HepG2 (cell line): ENCODE measurements at regions not wholly inside any gene's neighbourhood (a gene's known extent, or its start where the extent isn't known, plus 50 kb on each side); places are given as distances from the start of the nearest gene placed in this dataset.

Experiments used
- ATAC-seq: fragments of 200-7000 bp; cut with Tn5 transposase; 3 replicates; pipeline ENCODE4 v1.9.1; 2020; ENCODE audit warnings: mild to moderate bottlenecking, moderate library complexity
- BruUV-seq: library from RNA; stranded (reverse); fragments of 400-500 nt; replicated peaks from 2 replicates; lab custom pipeline; 2021; lab: Mats Ljungman, UMichigan
- CTCF ChIA-PET: fragments of 300-600 bp; formaldehyde crosslinking; extraction: SDS; loops from one replicate; lab custom pipeline; 2021; ENCODE audit warnings: low total read pairs, inconsistent platforms, low intra/inter-chr PET ratio; lab: Yijun Ruan, JAX
- POLR2A ChIA-PET: fragments of 350-600 bp; sonication (Branson Sonifier 250); formaldehyde crosslinking; loops from one replicate; lab custom pipeline; 2020; ENCODE audit warnings: antibody characterized with exemption, inconsistent platforms; lab: Yijun Ruan, JAX
- DNase-seq: peaks from one replicate; pipeline ENCODE4 v3.0.0-alpha.2; 2015; ENCODE audit warnings: low spot score
- FAIRE-seq: peaks from 3 replicates; lab custom pipeline; 2011; peaks lifted over from hg19 to GRCh38; lab: Jason Lieb, UNC
- H2AFZ ChIP-seq: one replicate; pipeline ENCODE4 v1.6.1; 2011; ENCODE audit warnings: low read length, inconsistent platforms
- H3K27ac ChIP-seq: fragments of 300-600 bp; 3 replicates; pipeline ENCODE4 v1.8.0; 2011; ENCODE audit warnings: mixed run types, mild to moderate bottlenecking, mixed read lengths, low read length, inconsistent platforms; ENCODE audit not compliant: insufficient read depth; ENCODE audit errors: extremely low read length
- H3K27me3 ChIP-seq, 2 experiments: fragments of 200-600 bp in 1 of 2; 2 replicates in 1 of 2; 3 replicates in 1 of 2; pipeline versions ENCODE4 v1.6.0 to v1.8.0; 2011; ENCODE audit warnings: low read length in 2 of 2, mild to moderate bottlenecking in 2 of 2, moderate library complexity in 2 of 2, inconsistent platforms in 1 of 2; ENCODE audit not compliant: insufficient read depth in 2 of 2, control insufficient read depth in 1 of 2
- H3K36me3 ChIP-seq, 2 experiments: fragments of 200-600 bp in 1 of 2; replicated peaks in 1 of 2; 2 replicates in 1 of 2; 3 replicates in 1 of 2; pipeline versions ENCODE4 v1.5.1 to v1.8.0; 2011; ENCODE audit warnings: low read length in 2 of 2, inconsistent platforms in 1 of 2; ENCODE audit not compliant: insufficient read depth in 2 of 2, control insufficient read depth in 1 of 2
- H3K4me1 ChIP-seq: 2 replicates; pipeline ENCODE4 v1.5.1; 2012; ENCODE audit warnings: low read length, inconsistent platforms; ENCODE audit not compliant: insufficient read depth
- H3K4me2 ChIP-seq: 2 replicates; pipeline ENCODE4 v1.6.0; 2011; ENCODE audit warnings: low read depth, low read length, inconsistent platforms
- H3K4me3 ChIP-seq, 3 experiments: fragments of 200-600 bp in 1 of 3; sonication (generic), shearing (Covaris generic) in 1 of 3; replicated peaks in 1 of 3; 2 replicates each; pipeline ENCODE4 v1.5.1; 2011 to 2016; ENCODE audit warnings: low read length in 3 of 3, inconsistent platforms in 2 of 3, low read depth in 2 of 3, mild to moderate bottlenecking in 2 of 3, control low read depth in 1 of 3, mixed read lengths in 1 of 3; ENCODE audit not compliant: insufficient read depth in 1 of 3
- H3K79me2 ChIP-seq: one replicate; pipeline ENCODE4 v1.6.1; 2011; ENCODE audit warnings: low read length, inconsistent platforms; ENCODE audit not compliant: insufficient read depth
- H3K9ac ChIP-seq: 2 replicates; pipeline ENCODE4 v1.6.0; 2011; ENCODE audit warnings: mild to moderate bottlenecking, low read depth, low read length, inconsistent platforms; ENCODE audit not compliant: insufficient read depth
- H3K9me3 ChIP-seq: 2 replicates; pipeline ENCODE4 v1.5.1; 2012; ENCODE audit warnings: mild to moderate bottlenecking, low read length
- H4K20me1 ChIP-seq: 2 replicates; pipeline ENCODE4 v1.6.0; 2011; ENCODE audit warnings: inconsistent platforms, mild to moderate bottlenecking, low read length, moderate library complexity; ENCODE audit not compliant: insufficient read depth
- AFF4 ChIP-seq: sonication (generic); formaldehyde crosslinking; IDR thresholded peaks from 2 replicates; pipeline ENCODE4 v1.4.0; 2020; ENCODE audit warnings: missing genetic modification reagents
- FOSL2 ChIP-seq: sonication (generic); formaldehyde crosslinking; IDR thresholded peaks from 2 replicates; pipeline ENCODE4 v1.4.0; 2020; ENCODE audit warnings: missing genetic modification reagents
- HNRNPUL1 ChIP-seq: fragments of 200-400 bp; formaldehyde crosslinking; IDR thresholded peaks from 2 replicates; pipeline ENCODE4 v1.6.1; 2017; ENCODE audit warnings: low read depth, mild to moderate bottlenecking, low read length, moderate library complexity
- MEIS1 ChIP-seq: sonication (generic); formaldehyde crosslinking; IDR thresholded peaks from 2 replicates; pipeline ENCODE4 v1.9.0; 2021; ENCODE audit warnings: mild to moderate bottlenecking, missing genetic modification reagents, moderate library complexity, borderline replicate concordance
- RARG ChIP-seq: sonication (generic); formaldehyde crosslinking; IDR thresholded peaks from 2 replicates; pipeline ENCODE4 v1.4.0; 2020; ENCODE audit warnings: low read depth, mild to moderate bottlenecking, missing genetic modification reagents
- SMARCE1 ChIP-seq: fragments of 450-650 bp; IDR thresholded peaks from 2 replicates; pipeline ENCODE4 v1.6.1; 2017; ENCODE audit warnings: borderline replicate concordance
- ZBTB3 ChIP-seq: sonication (generic); formaldehyde crosslinking; IDR thresholded peaks from 2 replicates; pipeline ENCODE4 v1.4.0; 2020; ENCODE audit warnings: low read depth, mild to moderate bottlenecking, moderate library complexity, missing genetic modification reagents, borderline replicate concordance
- ZNF354B ChIP-seq: sonication (generic); formaldehyde crosslinking; IDR thresholded peaks from 2 replicates; pipeline ENCODE4 v1.8.0; 2022; ENCODE audit warnings: mild to moderate bottlenecking, missing genetic modification reagents
- ZNF431 ChIP-seq: sonication (generic); formaldehyde crosslinking; IDR thresholded peaks from 2 replicates; pipeline ENCODE4 v1.9.0; 2022; ENCODE audit warnings: missing genetic modification reagents, low read depth, mild to moderate bottlenecking, borderline replicate concordance
- ZNF577 ChIP-seq: sonication (generic); formaldehyde crosslinking; IDR thresholded peaks from 2 replicates; pipeline ENCODE4 v1.4.0; 2020; ENCODE audit warnings: mild to moderate bottlenecking, low read depth, missing genetic modification reagents, borderline replicate concordance
- in situ Hi-C: cut with HindIII; loops from 2 replicates; pipeline ENCODE4 v1.10.0; 2017; ENCODE audit warnings: low pct_unique_long_range_greater_than_20kb; ENCODE audit not compliant: extremely low pct_ligation_motif_present
- intact Hi-C: fragments of 100-400 bp; cut with micrococcal nuclease; formaldehyde crosslinking; loops from one replicate; pipeline ENCODE4 v1.10.0; 2022; ENCODE audit not compliant: unreplicated experiment

GRCh38 chr5:175102717-175103116 is 341.3 kb downstream of the DRD1 start:
- CTCF ChIA-PET, result no interaction called here
- H2AFZ ChIP-seq, result no peak overlapping the region
- in situ Hi-C loops, result no loop called here
- DNase-seq, result no peak
- no peaks in the 10 kb centered on the region for H3K36me3 ChIP-seq
- TF ChIP-seq ZNF431 (CRISPR knock-in tag) (no peak), ZNF577 (CRISPR knock-in tag) (no peak), FOSL2 (no peak), MEIS1 (CRISPR knock-in tag) (no peak), HNRNPUL1 (no peak), SMARCE1 (no peak), ZBTB3 (CRISPR knock-in tag) (no peak), AFF4 (CRISPR knock-in tag) (no peak), RARG (CRISPR knock-in tag) (no peak), ZNF354B (CRISPR knock-in tag) (no peak)
- TF ChIP-seq, all 625 proteins: peak for 0
- no peak overlapping the region for H3K9ac ChIP-seq
- no peak overlapping the region for H3K4me2 ChIP-seq
- H3K27ac ChIP-seq, result no peak overlapping the region
- intact Hi-C loops, result no loop called here
- no peaks in the 10 kb centered on the region for H3K9me3 ChIP-seq
- no peaks in the 10 kb centered on the region for H4K20me1 ChIP-seq
- POLR2A ChIA-PET, result no interaction called here
- ATAC-seq (no peak), FAIRE-seq (no peak)
- no peak overlapping the region for H3K4me3 ChIP-seq
- H3K79me2 ChIP-seq, result no peaks in the 10 kb centered on the region
- no peaks in the 10 kb centered on the region for H3K4me1 ChIP-seq
- H3K27me3 ChIP-seq, result no peaks in the 10 kb centered on the region; a peak in 1 of 5 replicates
- BruUV-seq, result no TSS peak
